ENCODE measurements at regions not wholly inside any gene's neighbourhood (a gene's known extent, or its start where the extent isn't known, plus 50 kb on each side); places are given as distances from the start of the nearest gene placed in this dataset.

- Histone ChIP-seq H3K36me3 (no peaks in the 10 kb centered on the region), H3K9me3 (no peaks in the 10 kb centered on the region), H3K27ac (no peak overlapping the region), H3K4me1 (no peaks in the 10 kb centered on the region), H3K27me3 (no peaks in the 10 kb centered on the region), H3K4me3 (no peak overlapping the region)
- TF ChIP-seq POLR2A (IDR thresholded peaks at IDR 0.05) = no peak
- no peak for TF ChIP-seq POLR2AphosphoS5 (IDR thresholded peaks at IDR 0.05; ENCODE audit: insufficient read depth in 1 of 2, low read depth in 1 of 2)
- no peak for TF ChIP-seq CTCF (IDR thresholded peaks at IDR 0.05)
- no peak for DNase-seq (ENCODE audit: extremely low spot score in 2 of 2)
- intact Hi-C loops (cut with DNase I) = no loop called here
These were observed 174.4 kb upstream of the RADX start for GRCh38 chrX:106437407-106437806.

- no peak overlapping the region for H3K4me3 ChIP-seq
- TF ChIP-seq POLR2A (IDR thresholded peaks at IDR 0.05) (no peak), CTCF (IDR thresholded peaks at IDR 0.05) (no peak), POLR2AphosphoS5 (IDR thresholded peaks at IDR 0.05; ENCODE audit: insufficient read depth in 1 of 2, low read depth in 1 of 2) (no peak)
- no peaks in the 10 kb centered on the region for H3K9me3 ChIP-seq
- no peak for DNase-seq (ENCODE audit: extremely low spot score in 2 of 2)
- intact Hi-C loops (cut with DNase I) = no loop called here
- no peaks in the 10 kb centered on the region for H3K36me3 ChIP-seq
- H3K4me1 ChIP-seq = no peaks in the 10 kb centered on the region
- no peaks in the 10 kb centered on the region for H3K27me3 ChIP-seq
- H3K27ac ChIP-seq = no peak overlapping the region
These were observed 161.4 kb upstream of the RADX start for GRCh38 chrX:106450405-106450804.

- Histone ChIP-seq H3K4me1 (no peaks in the 10 kb centered on the region), H3K4me3 (no peak overlapping the region), H3K27ac (no peak overlapping the region), H3K27me3 (no peaks in the 10 kb centered on the region), H3K9me3 (no peaks in the 10 kb centered on the region), H3K36me3 (no peaks in the 10 kb centered on the region)
- no peak for DNase-seq (ENCODE audit: extremely low spot score in 2 of 2)
- TF ChIP-seq POLR2AphosphoS5 (IDR thresholded peaks at IDR 0.05; ENCODE audit: insufficient read depth in 1 of 2, low read depth in 1 of 2) = no peak
- no peak for TF ChIP-seq POLR2A (IDR thresholded peaks at IDR 0.05)
- TF ChIP-seq CTCF (IDR thresholded peaks at IDR 0.05) = no peak
- intact Hi-C loops (cut with DNase I) = no loop called here
These were observed 159.8 kb upstream of the RADX start for GRCh38 chrX:106451933-106452332.

- intact Hi-C loops (cut with DNase I) = no loop called here
- Histone ChIP-seq H3K36me3 (no peaks in the 10 kb centered on the region), H3K27ac (no peak overlapping the region), H3K4me1 (no peaks in the 10 kb centered on the region), H3K9me3 (no peaks in the 10 kb centered on the region), H3K27me3 (no peaks in the 10 kb centered on the region), H3K4me3 (no peak overlapping the region)
- no peak for DNase-seq (ENCODE audit: extremely low spot score in 2 of 2)
- no peak for TF ChIP-seq POLR2A (IDR thresholded peaks at IDR 0.05)
- TF ChIP-seq POLR2AphosphoS5 (IDR thresholded peaks at IDR 0.05; ENCODE audit: insufficient read depth in 1 of 2, low read depth in 1 of 2) = no peak
- no peak for TF ChIP-seq CTCF (IDR thresholded peaks at IDR 0.05)
These were observed 156.8 kb upstream of the RADX start for GRCh38 chrX:106454991-106455390.

GRCh38 chrX:106457802-106458201, 154.0 kb upstream of the RADX start:
- H3K27me3 ChIP-seq = no peaks in the 10 kb centered on the region
- no peaks in the 10 kb centered on the region for H3K36me3 ChIP-seq
- DNase-seq (ENCODE audit: extremely low spot score in 2 of 2) = no peak
- H3K27ac ChIP-seq = no peak overlapping the region
- H3K4me1 ChIP-seq = no peaks in the 10 kb centered on the region
- intact Hi-C loops (cut with DNase I) = no loop called here
- TF ChIP-seq CTCF (IDR thresholded peaks at IDR 0.05) (no peak), POLR2AphosphoS5 (IDR thresholded peaks at IDR 0.05; ENCODE audit: insufficient read depth in 1 of 2, low read depth in 1 of 2) (no peak), POLR2A (IDR thresholded peaks at IDR 0.05) (no peak)
- H3K9me3 ChIP-seq = no peaks in the 10 kb centered on the region
- H3K4me3 ChIP-seq = no peak overlapping the region

Measured in vagina (tissue), 2 donors.